WERI-Rb-1 (cell line): ENCODE measurements at regions not wholly inside any gene's neighbourhood (a gene's known extent, or its start where the extent isn't known, plus 50 kb on each side); places are given as distances from the start of the nearest gene placed in this dataset.

ENCODE experiments used
- DNase-seq: peaks from one replicate; pipeline ENCODE4 v3.0.0-alpha.2; 2020
- H3K27ac ChIP-seq: fragments of 250-450 bp; sonication (Bioruptor Pico); 2 replicates; pipeline ENCODE4 v1.5.1; 2020; ENCODE audit warnings: mild to moderate bottlenecking, moderate library complexity
- H3K27me3 ChIP-seq: fragments of 250-450 bp; sonication (Bioruptor Pico); 2 replicates; pipeline ENCODE4 v1.5.1; 2021; ENCODE audit warnings: mild to moderate bottlenecking, low read depth, moderate library complexity; ENCODE audit not compliant: insufficient read depth, severe bottlenecking
- H3K36me3 ChIP-seq: fragments of 250-450 bp; sonication (Bioruptor Pico); 2 replicates; pipeline ENCODE4 v1.5.1; 2020; ENCODE audit warnings: mild to moderate bottlenecking, moderate library complexity
- H3K4me3 ChIP-seq: 2 replicates; pipeline ENCODE4 v1.5.1; 2011; ENCODE audit warnings: low read depth, mild to moderate bottlenecking, control low read depth, low read length
- H3K9me3 ChIP-seq: fragments of 250-450 bp; sonication (Bioruptor Pico); 2 replicates; pipeline ENCODE4 v1.5.1; 2021; ENCODE audit warnings: mild to moderate bottlenecking, moderate library complexity; ENCODE audit not compliant: severe bottlenecking
- TF ChIP-seq, protein P1 (sequence below): IDR thresholded peaks from 2 replicates; pipeline ENCODE4 v1.5.1; 2011; ENCODE audit warnings: low read depth, mild to moderate bottlenecking, control low read depth, inconsistent platforms, low read length

- no peaks in the 10 kb centered on the region for H3K9me3 ChIP-seq
- H3K27me3 ChIP-seq = peaks cover 42% of the 10 kb centered on the region
- no peak overlapping the region for H3K27ac ChIP-seq
- TF ChIP-seq, protein P1, sequence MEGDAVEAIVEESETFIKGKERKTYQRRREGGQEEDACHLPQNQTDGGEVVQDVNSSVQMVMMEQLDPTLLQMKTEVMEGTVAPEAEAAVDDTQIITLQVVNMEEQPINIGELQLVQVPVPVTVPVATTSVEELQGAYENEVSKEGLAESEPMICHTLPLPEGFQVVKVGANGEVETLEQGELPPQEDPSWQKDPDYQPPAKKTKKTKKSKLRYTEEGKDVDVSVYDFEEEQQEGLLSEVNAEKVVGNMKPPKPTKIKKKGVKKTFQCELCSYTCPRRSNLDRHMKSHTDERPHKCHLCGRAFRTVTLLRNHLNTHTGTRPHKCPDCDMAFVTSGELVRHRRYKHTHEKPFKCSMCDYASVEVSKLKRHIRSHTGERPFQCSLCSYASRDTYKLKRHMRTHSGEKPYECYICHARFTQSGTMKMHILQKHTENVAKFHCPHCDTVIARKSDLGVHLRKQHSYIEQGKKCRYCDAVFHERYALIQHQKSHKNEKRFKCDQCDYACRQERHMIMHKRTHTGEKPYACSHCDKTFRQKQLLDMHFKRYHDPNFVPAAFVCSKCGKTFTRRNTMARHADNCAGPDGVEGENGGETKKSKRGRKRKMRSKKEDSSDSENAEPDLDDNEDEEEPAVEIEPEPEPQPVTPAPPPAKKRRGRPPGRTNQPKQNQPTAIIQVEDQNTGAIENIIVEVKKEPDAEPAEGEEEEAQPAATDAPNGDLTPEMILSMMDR = no peak
- H3K36me3 ChIP-seq = no peaks in the 10 kb centered on the region
- DNase-seq = no peak
- no peak overlapping the region for H3K4me3 ChIP-seq
Observed at GRCh38 chr6:74953708-74954107, 252.1 kb downstream of the COL12A1 start.

DNA sequence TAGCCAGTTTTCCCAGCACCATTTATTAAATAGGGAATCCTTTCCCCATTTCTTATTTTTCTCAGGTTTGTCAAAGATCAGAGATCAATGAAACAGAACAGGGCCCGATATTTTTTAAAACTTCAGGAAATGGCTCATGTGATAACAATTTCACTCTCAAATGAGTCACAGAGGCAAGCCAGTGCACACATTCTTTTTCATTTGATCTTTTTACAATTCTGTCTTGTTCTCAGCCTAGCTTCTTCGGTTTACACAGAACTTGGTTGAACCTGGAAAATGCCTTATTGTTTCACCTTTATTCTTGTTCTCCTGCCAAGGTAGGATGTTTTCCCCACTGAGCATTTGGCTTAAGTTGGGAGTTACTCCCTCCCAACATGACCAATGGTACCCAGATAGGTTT, 258.9 kb downstream of the COL12A1 start:
- Histone ChIP-seq H3K27ac (no peak overlapping the region), H3K4me3 (no peak overlapping the region), H3K9me3 (no peaks in the 10 kb centered on the region), H3K27me3 (peaks cover 46% of the 10 kb centered on the region), H3K36me3 (no peaks in the 10 kb centered on the region)
- TF ChIP-seq, protein P1 = no peak
- no peak for DNase-seq

DNA sequence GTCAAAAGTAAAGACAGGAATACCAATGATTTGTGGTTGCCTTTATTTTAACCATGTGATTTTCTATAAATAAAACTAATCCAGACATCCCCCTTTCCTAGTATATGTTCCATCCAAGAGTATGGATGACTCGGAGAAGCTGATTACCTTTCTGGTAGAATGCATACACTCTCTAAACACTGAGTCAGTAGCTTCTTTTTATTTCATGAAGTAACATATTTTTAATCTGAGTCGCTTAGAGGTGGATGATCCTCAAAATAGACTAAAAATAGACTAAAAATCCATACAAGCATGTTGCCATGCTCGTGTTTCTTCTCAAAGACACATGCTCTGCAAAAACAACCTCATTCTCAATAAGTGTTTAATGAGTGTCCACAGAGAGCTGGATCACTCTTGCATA, 263.7 kb downstream of the COL12A1 start:
- H3K27me3 ChIP-seq = peaks cover 41% of the 10 kb centered on the region
- TF ChIP-seq, protein P1 = no peak
- no peaks in the 10 kb centered on the region for H3K9me3 ChIP-seq
- H3K36me3 ChIP-seq = no peaks in the 10 kb centered on the region
- H3K27ac ChIP-seq = no peak overlapping the region
- no peak overlapping the region for H3K4me3 ChIP-seq
- no peak for DNase-seq

GRCh38 chr6:74941424-74941823, 264.4 kb downstream of the COL12A1 start:
- Histone ChIP-seq H3K9me3 (no peaks in the 10 kb centered on the region), H3K27me3 (peaks cover 37% of the 10 kb centered on the region), H3K27ac (no peak overlapping the region), H3K4me3 (no peak overlapping the region), H3K36me3 (no peaks in the 10 kb centered on the region)
- DNase-seq = no peak
- TF ChIP-seq, protein P1 = no peak

DNA sequence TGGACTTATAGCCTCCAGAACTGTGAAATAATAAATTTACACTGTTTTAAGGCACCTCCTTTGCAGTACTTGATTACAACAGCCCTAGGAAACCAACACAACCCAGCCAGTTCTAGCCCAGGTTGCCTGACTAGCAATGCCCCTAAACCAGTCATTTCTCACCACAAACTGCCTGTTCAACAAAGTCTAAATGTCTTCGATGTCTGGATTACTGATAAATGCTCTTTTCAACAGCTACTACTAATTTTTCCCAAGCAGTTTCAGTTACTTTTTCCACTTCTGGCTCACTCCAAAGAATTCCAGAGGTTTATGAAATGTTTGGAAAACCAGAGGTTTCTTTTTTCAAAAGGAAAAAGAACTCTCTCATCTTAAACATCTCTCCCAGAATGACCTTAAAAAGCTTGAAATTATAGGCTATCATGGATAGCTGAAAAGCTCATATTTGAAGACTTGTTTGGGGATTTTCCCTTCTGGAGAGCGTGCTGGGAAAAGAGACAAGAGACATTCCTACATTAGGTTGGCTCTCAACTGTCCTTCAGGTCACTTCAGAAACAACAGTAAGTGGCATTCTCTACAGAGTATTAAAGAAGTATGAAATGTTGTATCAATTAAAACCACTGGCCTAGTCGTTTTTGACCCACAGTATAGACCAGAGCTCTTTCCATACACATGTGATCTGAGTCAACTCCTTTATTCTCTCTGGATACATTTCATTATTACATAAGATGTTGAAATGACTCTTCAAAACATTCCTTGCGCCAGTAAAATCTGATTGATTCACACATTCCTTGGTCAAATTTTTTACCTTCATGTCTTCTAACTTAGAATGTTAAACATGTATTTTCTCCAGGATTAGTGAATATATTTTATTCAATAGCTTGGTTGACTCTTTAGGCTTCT, 265.9 kb downstream of the COL12A1 start:
- Histone ChIP-seq H3K9me3 (no peaks in the 10 kb centered on the region), H3K4me3 (no peak overlapping the region), H3K36me3 (no peaks in the 10 kb centered on the region), H3K27ac (no peak overlapping the region), H3K27me3 (peaks cover 35% of the 10 kb centered on the region)
- TF ChIP-seq, protein P1 = no peak
- no peak for DNase-seq
